Hepatocyte (in vitro differentiated cells): ENCODE measurements at regions not wholly inside any gene's neighbourhood (a gene's known extent, or its start where the extent isn't known, plus 50 kb on each side); places are given as distances from the start of the nearest gene placed in this dataset.

Experiments used
- CTCF ChIP-seq: fragments of 200-600 bp; sonication (generic); IDR thresholded peaks from 2 replicates; pipeline ENCODE4 v1.5.1; 2016; ENCODE audit warnings: antibody characterized with exemption, mild to moderate bottlenecking; ENCODE audit not compliant: poor library complexity
- EZH2phosphoT487 ChIP-seq: fragments of 200-600 bp; sonication (generic); IDR thresholded peaks from one replicate; pipeline ENCODE4 v1.6.1; 2018; ENCODE audit warnings: antibody characterized with exemption, mild to moderate bottlenecking, low read depth, moderate library complexity; ENCODE audit not compliant: unreplicated experiment, severe bottlenecking

- TF ChIP-seq CTCF (no peak), EZH2phosphoT487 (no peak)
Observed at GRCh38 chr4:89604951-89605350, 232.0 kb downstream of the SNCA start.
